ENCODE measurements at regions not wholly inside any gene's neighbourhood (a gene's known extent, or its start where the extent isn't known, plus 50 kb on each side); places are given as distances from the start of the nearest gene placed in this dataset.

DNA sequence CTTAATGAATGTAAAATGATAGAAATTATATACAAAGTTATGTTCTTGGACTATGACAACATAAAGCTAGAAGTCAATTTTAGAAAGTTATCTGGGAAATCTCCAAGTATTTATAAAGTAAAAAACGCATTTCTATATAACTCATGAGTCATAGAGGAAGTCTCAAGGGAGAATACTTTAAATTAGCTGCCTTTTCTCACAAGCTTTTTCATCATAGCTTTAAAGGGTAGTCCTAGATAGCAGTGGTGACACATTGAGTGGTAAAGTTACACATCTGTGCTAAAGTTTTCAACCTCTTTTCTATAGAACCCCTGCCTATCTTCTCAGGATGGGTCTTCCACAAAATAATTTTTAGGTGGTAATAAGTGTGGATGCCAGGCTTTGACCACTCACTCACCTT lies 598.3 kb upstream of the FAM174A start:
- TF ChIP-seq, protein P1, sequence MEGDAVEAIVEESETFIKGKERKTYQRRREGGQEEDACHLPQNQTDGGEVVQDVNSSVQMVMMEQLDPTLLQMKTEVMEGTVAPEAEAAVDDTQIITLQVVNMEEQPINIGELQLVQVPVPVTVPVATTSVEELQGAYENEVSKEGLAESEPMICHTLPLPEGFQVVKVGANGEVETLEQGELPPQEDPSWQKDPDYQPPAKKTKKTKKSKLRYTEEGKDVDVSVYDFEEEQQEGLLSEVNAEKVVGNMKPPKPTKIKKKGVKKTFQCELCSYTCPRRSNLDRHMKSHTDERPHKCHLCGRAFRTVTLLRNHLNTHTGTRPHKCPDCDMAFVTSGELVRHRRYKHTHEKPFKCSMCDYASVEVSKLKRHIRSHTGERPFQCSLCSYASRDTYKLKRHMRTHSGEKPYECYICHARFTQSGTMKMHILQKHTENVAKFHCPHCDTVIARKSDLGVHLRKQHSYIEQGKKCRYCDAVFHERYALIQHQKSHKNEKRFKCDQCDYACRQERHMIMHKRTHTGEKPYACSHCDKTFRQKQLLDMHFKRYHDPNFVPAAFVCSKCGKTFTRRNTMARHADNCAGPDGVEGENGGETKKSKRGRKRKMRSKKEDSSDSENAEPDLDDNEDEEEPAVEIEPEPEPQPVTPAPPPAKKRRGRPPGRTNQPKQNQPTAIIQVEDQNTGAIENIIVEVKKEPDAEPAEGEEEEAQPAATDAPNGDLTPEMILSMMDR (IDR thresholded peaks at IDR 0.05; ENCODE audit: insufficient read depth, missing control alignments): no peak
- FAIRE-seq (no peak), DNase-seq (ENCODE audit: insufficient read length, low spot score) (no peak)

DNA sequence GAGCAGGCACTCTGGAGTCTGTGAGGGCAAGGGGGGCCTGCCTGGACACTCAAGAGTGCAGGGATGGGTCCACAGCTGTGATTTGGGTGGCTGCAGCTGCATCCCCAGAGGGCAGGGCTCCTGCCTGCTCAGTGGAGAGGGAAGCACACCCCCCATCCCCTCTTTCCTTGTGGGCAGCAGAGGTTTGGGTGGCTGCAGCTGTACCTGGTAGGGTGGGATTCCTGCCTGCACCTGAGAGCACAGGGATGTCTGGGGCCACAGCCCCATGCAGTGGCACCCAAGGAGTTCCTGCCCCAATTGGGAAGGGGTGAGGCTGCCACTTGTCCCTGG lies 605.4 kb upstream of the FAM174A start:
- TF ChIP-seq, protein P1 (IDR thresholded peaks at IDR 0.05; ENCODE audit: insufficient read depth, missing control alignments): no peak

GRCh38 chr5:99929067-99929805 lies 605.9 kb upstream of the FAM174A start:
- DNase-seq (ENCODE audit: insufficient read length, low spot score) (no peak), FAIRE-seq (no peak)
- TF ChIP-seq, protein P1 (IDR thresholded peaks at IDR 0.05; ENCODE audit: insufficient read depth, missing control alignments): no peak

More for the DNA sequence above, 605.4 kb upstream of the FAM174A start:
- FAIRE-seq (no peak), DNase-seq (ENCODE audit: insufficient read length, low spot score) (no peak)

GRCh38 chr5:99928490-99928889 lies 606.7 kb upstream of the FAM174A start:
- FAIRE-seq (no peak), DNase-seq (ENCODE audit: insufficient read length, low spot score) (no peak)
- TF ChIP-seq, protein P1 (IDR thresholded peaks at IDR 0.05; ENCODE audit: insufficient read depth, missing control alignments): no peak

DNA sequence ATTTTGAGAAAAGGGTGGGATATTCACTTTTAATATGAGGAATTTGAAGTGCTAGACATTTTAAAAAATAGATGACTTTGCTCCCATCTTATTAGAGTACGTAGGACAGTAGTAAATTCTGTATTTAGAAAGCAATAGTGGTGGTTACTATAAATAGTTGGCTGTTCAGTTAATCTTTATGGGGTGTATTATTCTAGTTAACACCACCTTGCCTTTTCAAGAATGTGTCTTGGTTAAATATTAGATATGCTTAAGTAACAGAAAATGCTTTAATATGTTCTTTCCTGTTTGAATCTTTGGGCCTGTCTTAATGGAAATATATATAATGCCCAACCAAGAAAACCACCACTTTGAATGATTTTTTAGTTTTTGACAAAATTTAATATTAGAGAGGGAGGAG lies 608.7 kb upstream of the FAM174A start:
- no peak for FAIRE-seq
- TF ChIP-seq, protein P1 (IDR thresholded peaks at IDR 0.05; ENCODE audit: insufficient read depth, missing control alignments): no peak
- DNase-seq (ENCODE audit: insufficient read length, low spot score): no peak

GRCh38 chr5:99922386-99922785 lies 612.8 kb upstream of the FAM174A start:
- TF ChIP-seq, protein P1 (IDR thresholded peaks at IDR 0.05; ENCODE audit: insufficient read depth, missing control alignments): no peak

GRCh38 chr5:99911971-99912370 lies 623.2 kb upstream of the FAM174A start:
- FAIRE-seq (no peak), DNase-seq (ENCODE audit: insufficient read length, low spot score) (no peak)
- TF ChIP-seq, protein P1 (IDR thresholded peaks at IDR 0.05; ENCODE audit: insufficient read depth, missing control alignments): no peak

More at GRCh38 chr5:99922386-99922785, 612.8 kb upstream of the FAM174A start:
- FAIRE-seq: no peak
- DNase-seq (ENCODE audit: insufficient read length, low spot score): no peak
